WTC11 (cell line): ENCODE measurements at regions not wholly inside any gene's neighbourhood (a gene's known extent, or its start where the extent isn't known, plus 50 kb on each side); places are given as distances from the start of the nearest gene placed in this dataset.

Source experiments
- ATAC-seq: fragments of 200-7000 bp; cut with Tn5 transposase; 2 replicates; pipeline ENCODE4 v1.10.0; 2021; ENCODE audit warnings: mild to moderate bottlenecking, moderate library complexity
- CTCF ChIA-PET: fragments of 300-600 bp; sonication (Branson Sonifier 250); formaldehyde crosslinking; loops from one replicate; lab custom pipeline; 2021; ENCODE audit warnings: antibody characterized with exemption; lab: Charles Lee
- POLR2A ChIA-PET: fragments of 350-600 bp; sonication (Branson Sonifier 250); formaldehyde crosslinking; loops from one replicate; lab custom pipeline; 2021; ENCODE audit warnings: antibody characterized with exemption; lab: Charles Lee
- DNase-seq: peaks from one replicate; pipeline ENCODE4 v3.0.0; 2021; ENCODE audit warnings: low spot score
- H3K27ac Mint-ChIP-seq: 2 replicates; pipeline ENCODE4 v1.8.0; 2021; ENCODE audit warnings: mixed read lengths
- H3K27me3 Mint-ChIP-seq: 2 replicates; pipeline ENCODE4 v1.8.0; 2021; ENCODE audit warnings: low read depth, mild to moderate bottlenecking, moderate library complexity, mixed read lengths
- H3K36me3 Mint-ChIP-seq: 2 replicates; pipeline ENCODE4 v1.8.0; 2021; ENCODE audit warnings: mixed read lengths
- H3K4me1 Mint-ChIP-seq: 2 replicates; pipeline ENCODE4 v1.8.0; 2022; ENCODE audit warnings: mixed read lengths
- H3K4me3 Mint-ChIP-seq: 2 replicates; pipeline ENCODE4 v1.8.0; 2021; ENCODE audit warnings: mild to moderate bottlenecking, moderate library complexity, mixed read lengths
- H3K9me3 Mint-ChIP-seq: 2 replicates; pipeline ENCODE4 v1.8.0; 2021; ENCODE audit warnings: mixed read lengths
- ATF1 ChIP-seq: sonication (generic); formaldehyde crosslinking; IDR thresholded peaks from 2 replicates; pipeline ENCODE4 v1.8.1; 2023; ENCODE audit warnings: mild to moderate bottlenecking, moderate library complexity, missing genetic modification reagents
- ATF6 ChIP-seq: sonication (generic); formaldehyde crosslinking; IDR thresholded peaks from 2 replicates; pipeline ENCODE4 v1.8.1; 2023; ENCODE audit warnings: mild to moderate bottlenecking, missing genetic modification reagents
- ERG ChIP-seq: fragments of 250-450 bp; sonication (Bioruptor Pico); IDR thresholded peaks from 2 replicates; pipeline ENCODE4 v1.8.0; 2021; ENCODE audit warnings: mild to moderate bottlenecking
- ETV6 ChIP-seq: sonication (generic); formaldehyde crosslinking; IDR thresholded peaks from 2 replicates; pipeline ENCODE4 v1.8.1; 2022; ENCODE audit warnings: mild to moderate bottlenecking, missing genetic modification reagents
- GABPB1 ChIP-seq: sonication (generic); formaldehyde crosslinking; IDR thresholded peaks from 2 replicates; pipeline ENCODE4 v1.8.1; 2023; ENCODE audit warnings: mild to moderate bottlenecking, missing genetic modification reagents
- GRHL2 ChIP-seq: fragments of 250-450 bp; sonication (Bioruptor Pico); IDR thresholded peaks from 2 replicates; pipeline ENCODE4 v1.8.0; 2022; ENCODE audit warnings: mild to moderate bottlenecking, moderate library complexity; ENCODE audit not compliant: insufficient replicate concordance, severe bottlenecking
- IRF2 ChIP-seq: sonication (generic); formaldehyde crosslinking; IDR thresholded peaks from 2 replicates; pipeline ENCODE4 v1.8.0; 2022; ENCODE audit warnings: low read depth, missing genetic modification reagents, borderline replicate concordance
- MXD4 ChIP-seq: fragments of 250-450 bp; sonication (Bioruptor Pico); IDR thresholded peaks from 2 replicates; pipeline ENCODE4 v1.8.0; 2021; ENCODE audit warnings: mild to moderate bottlenecking, moderate library complexity, borderline replicate concordance
- NFE2L1 ChIP-seq: sonication (generic); formaldehyde crosslinking; IDR thresholded peaks from 2 replicates; pipeline ENCODE4 v1.8.1; 2023; ENCODE audit warnings: missing genetic modification reagents
- SOX15 ChIP-seq: fragments of 250-450 bp; sonication (Bioruptor Pico); IDR thresholded peaks from 2 replicates; pipeline ENCODE4 v1.9.0; 2021; ENCODE audit warnings: mild to moderate bottlenecking
- ZNF121 ChIP-seq: sonication (generic); formaldehyde crosslinking; IDR thresholded peaks from 2 replicates; pipeline ENCODE4 v1.8.0; 2023; ENCODE audit warnings: missing genetic modification reagents
- ZNF232 ChIP-seq: sonication (generic); formaldehyde crosslinking; IDR thresholded peaks from 2 replicates; pipeline ENCODE4 v1.8.0; 2022; ENCODE audit warnings: mild to moderate bottlenecking, missing genetic modification reagents
- ZNF263 ChIP-seq: sonication (generic); formaldehyde crosslinking; IDR thresholded peaks from 2 replicates; pipeline ENCODE4 v1.8.1; 2022; ENCODE audit warnings: low read depth, mild to moderate bottlenecking, moderate library complexity, missing genetic modification reagents
- ZNF281 ChIP-seq: sonication (generic); formaldehyde crosslinking; IDR thresholded peaks from 2 replicates; pipeline ENCODE4 v1.8.0; 2023; ENCODE audit warnings: mild to moderate bottlenecking, missing genetic modification reagents
- TF ChIP-seq, protein P1 (sequence below): sonication (generic); formaldehyde crosslinking; IDR thresholded peaks from 2 replicates; pipeline ENCODE4 v1.8.1; 2022; ENCODE audit warnings: low read depth, mild to moderate bottlenecking, moderate library complexity, missing genetic modification reagents, borderline replicate concordance
- TF ChIP-seq, protein P2 (sequence below): sonication (generic); formaldehyde crosslinking; IDR thresholded peaks from 2 replicates; pipeline ENCODE4 v1.8.1; 2023; ENCODE audit warnings: mild to moderate bottlenecking, missing genetic modification reagents, moderate library complexity
- TF ChIP-seq, protein P3 (sequence below): fragments of 250-450 bp; sonication (Bioruptor Pico); IDR thresholded peaks from 2 replicates; pipeline ENCODE4 v1.9.0; 2021; ENCODE audit warnings: mild to moderate bottlenecking, borderline replicate concordance
- TF ChIP-seq, protein P4 (sequence below): fragments of 250-450 bp; sonication (Bioruptor Pico); conservative IDR thresholded peaks from 2 replicates; pipeline ENCODE4 v1.9.0; 2021; ENCODE audit warnings: mild to moderate bottlenecking
- TF ChIP-seq, protein P5 (sequence below): sonication (generic); formaldehyde crosslinking; IDR thresholded peaks from 2 replicates; pipeline ENCODE4 v1.8.1; 2022; ENCODE audit warnings: missing genetic modification reagents, borderline replicate concordance

DNA sequence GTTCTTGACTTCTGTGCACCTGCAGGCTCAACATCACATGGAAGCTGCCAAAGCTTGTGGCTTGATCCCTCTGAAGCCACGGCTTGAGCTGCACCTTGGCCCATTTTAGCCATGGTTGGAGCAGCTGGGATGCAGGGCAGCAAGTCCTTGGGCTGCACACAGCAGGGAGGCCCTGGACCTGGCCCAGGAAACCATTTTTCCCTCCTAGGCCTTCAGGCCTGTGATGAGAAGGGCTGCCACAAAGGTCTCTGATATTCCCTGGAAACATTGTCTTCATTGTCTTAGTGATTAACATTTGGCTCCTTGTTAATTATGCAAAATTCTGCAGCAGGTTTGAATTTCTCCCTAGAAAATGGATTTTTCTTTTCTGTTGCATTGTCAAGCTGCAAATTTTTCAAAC is 394.1 kb upstream of the FAR2 start:
- H3K4me1 Mint-ChIP-seq = peaks cover 14% of the 10 kb centered on the region
- peaks cover 62% of the 10 kb centered on the region for H3K9me3 Mint-ChIP-seq
- CTCF ChIA-PET = no interaction called here
- no peaks in the 10 kb centered on the region for H3K27me3 Mint-ChIP-seq
- TF ChIP-seq, protein P1, sequence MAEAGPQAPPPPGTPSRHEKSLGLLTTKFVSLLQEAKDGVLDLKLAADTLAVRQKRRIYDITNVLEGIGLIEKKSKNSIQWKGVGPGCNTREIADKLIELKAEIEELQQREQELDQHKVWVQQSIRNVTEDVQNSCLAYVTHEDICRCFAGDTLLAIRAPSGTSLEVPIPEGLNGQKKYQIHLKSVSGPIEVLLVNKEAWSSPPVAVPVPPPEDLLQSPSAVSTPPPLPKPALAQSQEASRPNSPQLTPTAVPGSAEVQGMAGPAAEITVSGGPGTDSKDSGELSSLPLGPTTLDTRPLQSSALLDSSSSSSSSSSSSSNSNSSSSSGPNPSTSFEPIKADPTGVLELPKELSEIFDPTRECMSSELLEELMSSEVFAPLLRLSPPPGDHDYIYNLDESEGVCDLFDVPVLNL (CRISPR knock-in tag) = no peak
- no peak for TF ChIP-seq ATF6 (CRISPR knock-in tag)
- TF ChIP-seq IRF2 (CRISPR knock-in tag) = no peak
- TF ChIP-seq SOX15 = no peak
- TF ChIP-seq, protein P2, sequence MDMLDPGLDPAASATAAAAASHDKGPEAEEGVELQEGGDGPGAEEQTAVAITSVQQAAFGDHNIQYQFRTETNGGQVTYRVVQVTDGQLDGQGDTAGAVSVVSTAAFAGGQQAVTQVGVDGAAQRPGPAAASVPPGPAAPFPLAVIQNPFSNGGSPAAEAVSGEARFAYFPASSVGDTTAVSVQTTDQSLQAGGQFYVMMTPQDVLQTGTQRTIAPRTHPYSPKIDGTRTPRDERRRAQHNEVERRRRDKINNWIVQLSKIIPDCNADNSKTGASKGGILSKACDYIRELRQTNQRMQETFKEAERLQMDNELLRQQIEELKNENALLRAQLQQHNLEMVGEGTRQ (CRISPR knock-in tag) = no peak
- TF ChIP-seq ZNF281 = no peak
- no peak for TF ChIP-seq ZNF121
- H3K27ac Mint-ChIP-seq = no peak overlapping the region
- no peak for DNase-seq
- POLR2A ChIA-PET = no interaction called here
- H3K4me3 Mint-ChIP-seq = no peak overlapping the region
- H3K36me3 Mint-ChIP-seq = peaks cover 51% of the 10 kb centered on the region
- no peak for ATAC-seq

- peak overlapping the region; percentile 3; the same call in 1 of the 2 replicates for H3K4me3 Mint-ChIP-seq
- CTCF ChIA-PET = no interaction called here
- H3K9me3 Mint-ChIP-seq = peaks cover 49% of the 10 kb centered on the region
- H3K27me3 Mint-ChIP-seq = 0 out of 2 replicates have a peak, but pooled peaks cover 3% of the 10 kb centered on the region
- DNase-seq = peak; percentile 33
- H3K27ac Mint-ChIP-seq = peak overlapping the region; percentile 61
- peaks cover 17% of the 10 kb centered on the region for H3K4me1 Mint-ChIP-seq
- peak; percentile 99 for ATAC-seq
- POLR2A ChIA-PET = no interaction called here
- peaks cover 58% of the 10 kb centered on the region for H3K36me3 Mint-ChIP-seq
- TF ChIP-seq ERG (CRISPR knock-in tag) (no peak), ETV6 (CRISPR knock-in tag) (peak; percentile 54; the same call in 1 of the 2 replicates), MXD4 (CRISPR knock-in tag) (no peak), ZNF263 (no peak), GABPB1 (CRISPR knock-in tag) (no peak), ATF1 (CRISPR knock-in tag) (no peak), NFE2L1 (CRISPR knock-in tag) (peak; percentile 84), GRHL2 (CRISPR knock-in tag) (no peak), ZNF232 (CRISPR knock-in tag) (0 out of 2 replicates have a peak, but pooled peaks have one; percentile 20)
- TF ChIP-seq, protein P3, sequence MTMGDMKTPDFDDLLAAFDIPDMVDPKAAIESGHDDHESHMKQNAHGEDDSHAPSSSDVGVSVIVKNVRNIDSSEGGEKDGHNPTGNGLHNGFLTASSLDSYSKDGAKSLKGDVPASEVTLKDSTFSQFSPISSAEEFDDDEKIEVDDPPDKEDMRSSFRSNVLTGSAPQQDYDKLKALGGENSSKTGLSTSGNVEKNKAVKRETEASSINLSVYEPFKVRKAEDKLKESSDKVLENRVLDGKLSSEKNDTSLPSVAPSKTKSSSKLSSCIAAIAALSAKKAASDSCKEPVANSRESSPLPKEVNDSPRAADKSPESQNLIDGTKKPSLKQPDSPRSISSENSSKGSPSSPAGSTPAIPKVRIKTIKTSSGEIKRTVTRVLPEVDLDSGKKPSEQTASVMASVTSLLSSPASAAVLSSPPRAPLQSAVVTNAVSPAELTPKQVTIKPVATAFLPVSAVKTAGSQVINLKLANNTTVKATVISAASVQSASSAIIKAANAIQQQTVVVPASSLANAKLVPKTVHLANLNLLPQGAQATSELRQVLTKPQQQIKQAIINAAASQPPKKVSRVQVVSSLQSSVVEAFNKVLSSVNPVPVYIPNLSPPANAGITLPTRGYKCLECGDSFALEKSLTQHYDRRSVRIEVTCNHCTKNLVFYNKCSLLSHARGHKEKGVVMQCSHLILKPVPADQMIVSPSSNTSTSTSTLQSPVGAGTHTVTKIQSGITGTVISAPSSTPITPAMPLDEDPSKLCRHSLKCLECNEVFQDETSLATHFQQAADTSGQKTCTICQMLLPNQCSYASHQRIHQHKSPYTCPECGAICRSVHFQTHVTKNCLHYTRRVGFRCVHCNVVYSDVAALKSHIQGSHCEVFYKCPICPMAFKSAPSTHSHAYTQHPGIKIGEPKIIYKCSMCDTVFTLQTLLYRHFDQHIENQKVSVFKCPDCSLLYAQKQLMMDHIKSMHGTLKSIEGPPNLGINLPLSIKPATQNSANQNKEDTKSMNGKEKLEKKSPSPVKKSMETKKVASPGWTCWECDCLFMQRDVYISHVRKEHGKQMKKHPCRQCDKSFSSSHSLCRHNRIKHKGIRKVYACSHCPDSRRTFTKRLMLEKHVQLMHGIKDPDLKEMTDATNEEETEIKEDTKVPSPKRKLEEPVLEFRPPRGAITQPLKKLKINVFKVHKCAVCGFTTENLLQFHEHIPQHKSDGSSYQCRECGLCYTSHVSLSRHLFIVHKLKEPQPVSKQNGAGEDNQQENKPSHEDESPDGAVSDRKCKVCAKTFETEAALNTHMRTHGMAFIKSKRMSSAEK (CRISPR knock-in tag) = peak; percentile 72; the same call in 1 of the 2 replicates
- TF ChIP-seq, protein P4, sequence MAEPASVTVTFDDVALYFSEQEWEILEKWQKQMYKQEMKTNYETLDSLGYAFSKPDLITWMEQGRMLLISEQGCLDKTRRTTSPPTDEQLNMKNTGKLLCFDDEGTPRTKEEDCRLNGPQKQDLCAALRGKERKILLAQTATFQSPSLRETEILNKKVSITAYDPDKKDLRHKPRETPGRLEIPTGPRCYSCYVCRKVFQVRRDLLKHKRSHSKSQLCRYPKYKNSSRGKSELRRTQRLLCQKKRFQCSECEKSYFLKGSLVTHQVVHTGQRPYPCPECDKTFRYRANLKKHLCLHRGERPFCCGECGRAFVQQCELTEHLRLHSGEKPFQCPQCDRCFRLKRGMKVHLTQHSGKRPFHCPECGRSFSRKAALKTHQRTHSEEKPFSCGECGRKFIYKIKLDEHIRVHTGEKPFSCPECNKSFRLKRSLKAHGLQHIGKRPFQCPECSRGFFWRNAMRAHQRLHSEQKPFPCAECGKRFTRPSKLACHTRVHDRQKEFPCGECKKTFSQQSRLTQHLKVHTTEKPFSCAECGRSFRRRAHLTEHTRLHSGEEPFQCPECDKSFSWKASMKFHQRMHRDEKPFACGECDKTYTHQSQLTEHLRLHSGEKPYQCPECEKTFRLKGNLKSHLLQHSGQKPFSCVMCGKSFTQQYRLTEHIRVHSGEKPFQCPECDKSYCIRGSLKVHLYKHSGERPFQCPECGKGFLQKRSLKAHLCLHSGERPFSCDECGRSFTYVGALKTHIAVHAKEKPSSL (CRISPR knock-in tag) = no peak
- TF ChIP-seq, protein P5, sequence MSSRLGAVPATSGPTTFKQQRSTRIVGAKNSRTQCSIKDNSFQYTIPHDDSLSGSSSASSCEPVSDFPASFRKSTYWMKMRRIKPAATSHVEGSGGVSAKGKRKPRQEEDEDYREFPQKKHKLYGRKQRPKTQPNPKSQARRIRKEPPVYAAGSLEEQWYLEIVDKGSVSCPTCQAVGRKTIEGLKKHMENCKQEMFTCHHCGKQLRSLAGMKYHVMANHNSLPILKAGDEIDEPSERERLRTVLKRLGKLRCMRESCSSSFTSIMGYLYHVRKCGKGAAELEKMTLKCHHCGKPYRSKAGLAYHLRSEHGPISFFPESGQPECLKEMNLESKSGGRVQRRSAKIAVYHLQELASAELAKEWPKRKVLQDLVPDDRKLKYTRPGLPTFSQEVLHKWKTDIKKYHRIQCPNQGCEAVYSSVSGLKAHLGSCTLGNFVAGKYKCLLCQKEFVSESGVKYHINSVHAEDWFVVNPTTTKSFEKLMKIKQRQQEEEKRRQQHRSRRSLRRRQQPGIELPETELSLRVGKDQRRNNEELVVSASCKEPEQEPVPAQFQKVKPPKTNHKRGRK (CRISPR knock-in tag) = no peak
Observed at GRCh38 chr12:28759333-28759732, 389.7 kb upstream of the FAR2 start.
